MM.1S (cell line): ENCODE measurements at regions not wholly inside any gene's neighbourhood (a gene's known extent, or its start where the extent isn't known, plus 50 kb on each side); places are given as distances from the start of the nearest gene placed in this dataset.

ENCODE experiments used
- CTCF ChIP-seq: fragments of 300-600 bp; sonication (generic); IDR thresholded peaks from 2 replicates; pipeline ENCODE4 v1.5.1; 2016; ENCODE audit warnings: antibody characterized with exemption, low read length, mixed read lengths
- EZH2 ChIP-seq: fragments of 300-600 bp; sonication (generic); optimal IDR thresholded peaks from 2 replicates; pipeline ENCODE3; 2017; ENCODE audit warnings: low read depth, mild to moderate bottlenecking, antibody characterized with exemption, low read length, mixed read lengths
- EZH2phosphoT487 ChIP-seq: fragments of 300-600 bp; sonication (generic); IDR thresholded peaks from 2 replicates; pipeline ENCODE4 v1.6.1; 2018; ENCODE audit warnings: antibody characterized with exemption, low read length

GRCh38 chr13:50140581-50141374 lies 125.5 kb downstream of the KCNRG start:
- TF ChIP-seq CTCF: no peak
- TF ChIP-seq EZH2: no peak
- no peak for TF ChIP-seq EZH2phosphoT487
